ENCODE measurements at regions not wholly inside any gene's neighbourhood (a gene's known extent, or its start where the extent isn't known, plus 50 kb on each side); places are given as distances from the start of the nearest gene placed in this dataset.
A peak's percentile ranks its signal among the peaks of the same experiment; 100 is the strongest.

- Histone ChIP-seq H3K9me3 (ENCODE audit: low read depth, low read length) (no peaks in the 10 kb centered on the region), H2AFZ (ENCODE audit: low read length) (no peak overlapping the region), H4K20me1 (ENCODE audit: insufficient read depth, low read length) (no peaks in the 10 kb centered on the region), H3K27me3 (ENCODE audit: insufficient read depth, low read length) (no peaks in the 10 kb centered on the region), H3K79me2 (ENCODE audit: insufficient read depth, low read length) (no peaks in the 10 kb centered on the region), H3K27ac (ENCODE audit: low read depth, low read length) (no peak overlapping the region), H3K4me3 (ENCODE audit: insufficient read depth, low read length) (no peak overlapping the region), H3K4me1 (ENCODE audit: insufficient read depth, low read length) (no peaks in the 10 kb centered on the region), H3K36me3 (ENCODE audit: insufficient read depth, low read length) (no peaks in the 10 kb centered on the region), H3K4me2 (ENCODE audit: insufficient read depth, low read length) (no peak overlapping the region)
- TF ChIP-seq CTCF (IDR thresholded peaks at IDR 0.05; ENCODE audit: extremely low read depth, low read depth, low read length): no peak
- no peak for DNase-seq (ENCODE audit: insufficient read length, low spot score, missing footprints)
Measured at GRCh38 chr7:67731704-67732103, 735.1 kb downstream of the TYW1 start.

GRCh38 chr7:67732898-67733297, 736.3 kb downstream of the TYW1 start:
- Histone ChIP-seq H3K27me3 (ENCODE audit: insufficient read depth, low read length) (no peaks in the 10 kb centered on the region), H3K4me2 (ENCODE audit: insufficient read depth, low read length) (no peak overlapping the region), H3K27ac (ENCODE audit: low read depth, low read length) (no peak overlapping the region), H3K4me3 (ENCODE audit: insufficient read depth, low read length) (no peak overlapping the region), H4K20me1 (ENCODE audit: insufficient read depth, low read length) (no peaks in the 10 kb centered on the region), H3K9me3 (ENCODE audit: low read depth, low read length) (no peaks in the 10 kb centered on the region), H3K36me3 (ENCODE audit: insufficient read depth, low read length) (no peaks in the 10 kb centered on the region), H3K79me2 (ENCODE audit: insufficient read depth, low read length) (no peaks in the 10 kb centered on the region), H2AFZ (ENCODE audit: low read length) (no peak overlapping the region), H3K4me1 (ENCODE audit: insufficient read depth, low read length) (no peaks in the 10 kb centered on the region)
- DNase-seq (ENCODE audit: insufficient read length, low spot score, missing footprints): no peak
- no peak for TF ChIP-seq CTCF (IDR thresholded peaks at IDR 0.05; ENCODE audit: extremely low read depth, low read depth, low read length)

GRCh38 chr7:67738145-67738544, 741.5 kb downstream of the TYW1 start:
- peak; percentile 5 for DNase-seq (ENCODE audit: insufficient read length, low spot score, missing footprints)
- no peaks in the 10 kb centered on the region for H3K9me3 ChIP-seq (ENCODE audit: low read depth, low read length)
- no peaks in the 10 kb centered on the region for H4K20me1 ChIP-seq (ENCODE audit: insufficient read depth, low read length)
- no peak overlapping the region for H3K4me2 ChIP-seq (ENCODE audit: insufficient read depth, low read length)
- no peak overlapping the region for H3K4me3 ChIP-seq (ENCODE audit: insufficient read depth, low read length)
- H2AFZ ChIP-seq (ENCODE audit: low read length): no peak overlapping the region
- no peak for TF ChIP-seq CTCF (IDR thresholded peaks at IDR 0.05; ENCODE audit: extremely low read depth, low read depth, low read length)
- no peak overlapping the region for H3K27ac ChIP-seq (ENCODE audit: low read depth, low read length)
- H3K27me3 ChIP-seq (ENCODE audit: insufficient read depth, low read length): no peaks in the 10 kb centered on the region
- H3K4me1 ChIP-seq (ENCODE audit: insufficient read depth, low read length): no peaks in the 10 kb centered on the region
- no peaks in the 10 kb centered on the region for H3K79me2 ChIP-seq (ENCODE audit: insufficient read depth, low read length)
- H3K36me3 ChIP-seq (ENCODE audit: insufficient read depth, low read length): no peaks in the 10 kb centered on the region

- Histone ChIP-seq H3K9me3 (ENCODE audit: low read depth, low read length) (no peaks in the 10 kb centered on the region), H3K4me2 (ENCODE audit: insufficient read depth, low read length) (no peak overlapping the region)
Measured at GRCh38 chr7:67738958-67739357, 742.3 kb downstream of the TYW1 start.

More at GRCh38 chr7:67738958-67739357, 742.3 kb downstream of the TYW1 start:
- H3K79me2 ChIP-seq (ENCODE audit: insufficient read depth, low read length): no peaks in the 10 kb centered on the region
- no peak overlapping the region for H2AFZ ChIP-seq (ENCODE audit: low read length)
- no peak overlapping the region for H3K27ac ChIP-seq (ENCODE audit: low read depth, low read length)
- no peaks in the 10 kb centered on the region for H3K4me1 ChIP-seq (ENCODE audit: insufficient read depth, low read length)
- no peak for DNase-seq (ENCODE audit: insufficient read length, low spot score, missing footprints)
- no peak overlapping the region for H3K4me3 ChIP-seq (ENCODE audit: insufficient read depth, low read length)
- no peaks in the 10 kb centered on the region for H4K20me1 ChIP-seq (ENCODE audit: insufficient read depth, low read length)
- H3K27me3 ChIP-seq (ENCODE audit: insufficient read depth, low read length): no peaks in the 10 kb centered on the region
- no peaks in the 10 kb centered on the region for H3K36me3 ChIP-seq (ENCODE audit: insufficient read depth, low read length)
- no peak for TF ChIP-seq CTCF (IDR thresholded peaks at IDR 0.05; ENCODE audit: extremely low read depth, low read depth, low read length)

Data from osteoblast (primary cell).